ENCODE measurements at regions not wholly inside any gene's neighbourhood (a gene's known extent, or its start where the extent isn't known, plus 50 kb on each side); places are given as distances from the start of the nearest gene placed in this dataset.

DNA sequence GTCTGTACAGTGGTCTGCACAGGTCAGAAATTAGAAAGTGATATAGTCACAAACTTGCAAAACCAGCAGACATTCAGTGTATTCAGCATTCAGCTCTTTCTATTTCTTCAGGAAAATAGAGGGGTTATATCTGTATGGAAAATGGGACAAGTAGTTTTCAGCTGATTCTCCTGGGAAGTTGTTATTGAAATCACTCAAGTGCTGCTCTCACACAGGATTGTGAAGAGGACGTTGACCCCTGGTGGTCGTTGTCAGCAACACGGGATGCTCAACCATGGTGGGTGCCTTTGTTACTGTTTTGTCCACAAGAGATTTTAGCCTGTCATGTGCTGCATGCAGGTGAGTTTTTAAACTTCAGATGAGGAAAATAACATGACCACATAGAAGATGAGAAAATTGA lies 981.8 kb downstream of the TMEM121 start:
- no peak for DNase-seq (ENCODE audit: low read depth)
- H3K36me3 ChIP-seq (ENCODE audit: control insufficient read depth, insufficient read depth, low read length) = no peaks in the 10 kb centered on the region
- no peak overlapping the region for H3K4me3 ChIP-seq (ENCODE audit: low read depth, low read length)
- H3K27me3 ChIP-seq (ENCODE audit: control insufficient read depth, insufficient read depth, low read length) = no peaks in the 10 kb centered on the region
- no peak for TF ChIP-seq CTCF (IDR thresholded peaks at IDR 0.05; ENCODE audit: insufficient read depth, low read length, poor library complexity, severe bottlenecking)

- no peak for DNase-seq (ENCODE audit: low read depth)
- TF ChIP-seq CTCF (IDR thresholded peaks at IDR 0.05; ENCODE audit: insufficient read depth, low read length, poor library complexity, severe bottlenecking) = no peak
- Histone ChIP-seq H3K27me3 (ENCODE audit: control insufficient read depth, insufficient read depth, low read length) (no peaks in the 10 kb centered on the region), H3K4me3 (ENCODE audit: low read depth, low read length) (no peak overlapping the region), H3K36me3 (ENCODE audit: control insufficient read depth, insufficient read depth, low read length) (no peaks in the 10 kb centered on the region)
Measured at GRCh38 chr14:106509176-106509575, 982.8 kb downstream of the TMEM121 start.

GRCh38 chr14:106509807-106510206 lies 983.4 kb downstream of the TMEM121 start:
- no peaks in the 10 kb centered on the region for H3K27me3 ChIP-seq (ENCODE audit: control insufficient read depth, insufficient read depth, low read length)
- DNase-seq (ENCODE audit: low read depth) = no peak
- H3K4me3 ChIP-seq (ENCODE audit: low read depth, low read length) = no peak overlapping the region
- TF ChIP-seq CTCF (IDR thresholded peaks at IDR 0.05; ENCODE audit: insufficient read depth, low read length, poor library complexity, severe bottlenecking) = no peak
- no peaks in the 10 kb centered on the region for H3K36me3 ChIP-seq (ENCODE audit: control insufficient read depth, insufficient read depth, low read length)

- no peak for TF ChIP-seq CTCF (IDR thresholded peaks at IDR 0.05; ENCODE audit: insufficient read depth, low read length, poor library complexity, severe bottlenecking)
- H3K4me3 ChIP-seq (ENCODE audit: low read depth, low read length) = no peak overlapping the region
- no peaks in the 10 kb centered on the region for H3K36me3 ChIP-seq (ENCODE audit: control insufficient read depth, insufficient read depth, low read length)
Measured at GRCh38 chr14:106511006-106511799, 984.8 kb downstream of the TMEM121 start.

GRCh38 chr14:106511800-106512198 lies 985.4 kb downstream of the TMEM121 start:
- Histone ChIP-seq H3K36me3 (ENCODE audit: control insufficient read depth, insufficient read depth, low read length) (no peaks in the 10 kb centered on the region), H3K4me3 (ENCODE audit: low read depth, low read length) (no peak overlapping the region), H3K27me3 (ENCODE audit: control insufficient read depth, insufficient read depth, low read length) (no peaks in the 10 kb centered on the region)
- TF ChIP-seq CTCF (IDR thresholded peaks at IDR 0.05; ENCODE audit: insufficient read depth, low read length, poor library complexity, severe bottlenecking) = no peak
- no peak for DNase-seq (ENCODE audit: low read depth)

More at GRCh38 chr14:106511006-106511799, 984.8 kb downstream of the TMEM121 start:
- no peak for DNase-seq (ENCODE audit: low read depth)
- no peaks in the 10 kb centered on the region for H3K27me3 ChIP-seq (ENCODE audit: control insufficient read depth, insufficient read depth, low read length)

GRCh38 chr14:106513302-106513701 lies 986.9 kb downstream of the TMEM121 start:
- no peaks in the 10 kb centered on the region for H3K27me3 ChIP-seq (ENCODE audit: control insufficient read depth, insufficient read depth, low read length)
- TF ChIP-seq CTCF (IDR thresholded peaks at IDR 0.05; ENCODE audit: insufficient read depth, low read length, poor library complexity, severe bottlenecking) = no peak
- no peak overlapping the region for H3K4me3 ChIP-seq (ENCODE audit: low read depth, low read length)
- H3K36me3 ChIP-seq (ENCODE audit: control insufficient read depth, insufficient read depth, low read length) = no peaks in the 10 kb centered on the region
- no peak for DNase-seq (ENCODE audit: low read depth)
